ENCODE measurements at regions not wholly inside any gene's neighbourhood (a gene's known extent, or its start where the extent isn't known, plus 50 kb on each side); places are given as distances from the start of the nearest gene placed in this dataset.

GRCh38 chr9:115799734-115800133 is 353.9 kb upstream of the PAPPA start:
- H3K4me2 ChIP-seq (ENCODE audit: low read depth, low read length, poor library complexity, severe bottlenecking): no peak overlapping the region
- no peaks in the 10 kb centered on the region for H4K20me1 ChIP-seq (ENCODE audit: insufficient read depth, low read length, poor library complexity, severe bottlenecking)
- TF ChIP-seq CTCF (conservative IDR thresholded peaks at IDR 0.05; ENCODE audit: low read length) (no peak), EZH2phosphoT487 (IDR thresholded peaks at IDR 0.05; ENCODE audit: borderline replicate concordance) (no peak)

DNA sequence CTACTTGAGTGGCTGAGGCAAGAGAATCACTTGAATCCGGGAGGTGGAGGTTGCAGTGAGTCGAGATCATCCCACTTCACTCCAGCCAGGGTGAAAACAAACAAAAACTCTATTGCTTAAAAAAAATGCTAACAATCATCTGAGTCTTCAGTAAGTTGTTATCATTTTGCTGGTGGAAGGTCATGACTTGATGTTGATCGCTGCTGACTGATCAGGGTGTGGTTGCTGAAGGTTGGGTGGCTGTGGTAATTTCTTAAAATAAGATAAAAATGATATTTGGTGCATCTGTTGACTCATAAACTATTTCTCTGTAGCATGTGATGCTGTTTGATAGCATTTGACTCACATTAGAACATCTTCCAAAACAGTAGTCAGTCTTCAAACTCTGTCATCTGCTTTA is 349.4 kb upstream of the PAPPA start:
- Histone ChIP-seq H3K9ac (ENCODE audit: low read depth, low read length, poor library complexity, severe bottlenecking) (no peak overlapping the region), H4K20me1 (ENCODE audit: insufficient read depth, low read length, poor library complexity, severe bottlenecking) (no peaks in the 10 kb centered on the region), H3K36me3 (ENCODE audit: insufficient read depth, low read length) (no peaks in the 10 kb centered on the region), H3K4me1 (ENCODE audit: insufficient read depth, low read length, poor library complexity, severe bottlenecking) (no peaks in the 10 kb centered on the region), H3F3A (ENCODE audit: low read depth) (no peaks in the 10 kb centered on the region), H2AFZ (ENCODE audit: low read length) (no peak overlapping the region), H3K9me2 (replicated peaks; ENCODE audit: low read depth, low read length) (no peaks in the 10 kb centered on the region), H3K79me2 (ENCODE audit: insufficient read depth, low read length) (no peaks in the 10 kb centered on the region), H3K27me3 (ENCODE audit: insufficient read depth, low read length, poor library complexity, severe bottlenecking) (no peaks in the 10 kb centered on the region), H3K4me3 (ENCODE audit: low read length, poor library complexity, severe bottlenecking) (no peak overlapping the region), H3K9me3 (ENCODE audit: insufficient read depth, low read depth, low read length) (no peaks in the 10 kb centered on the region), H3K4me2 (ENCODE audit: low read depth, low read length, poor library complexity, severe bottlenecking) (no peak overlapping the region)
- TF ChIP-seq EZH2phosphoT487 (IDR thresholded peaks at IDR 0.05; ENCODE audit: borderline replicate concordance): no peak
- no peak for TF ChIP-seq CTCF (conservative IDR thresholded peaks at IDR 0.05; ENCODE audit: low read length)

More at GRCh38 chr9:115799734-115800133, 353.9 kb upstream of the PAPPA start:
- H3K4me1 ChIP-seq (ENCODE audit: insufficient read depth, low read length, poor library complexity, severe bottlenecking): no peaks in the 10 kb centered on the region
- no peak overlapping the region for H2AFZ ChIP-seq (ENCODE audit: low read length)
- H3K9ac ChIP-seq (ENCODE audit: low read depth, low read length, poor library complexity, severe bottlenecking): no peak overlapping the region
- no peak overlapping the region for H3K4me3 ChIP-seq (ENCODE audit: low read length, poor library complexity, severe bottlenecking)
- H3K79me2 ChIP-seq (ENCODE audit: insufficient read depth, low read length): no peaks in the 10 kb centered on the region
- no peaks in the 10 kb centered on the region for H3F3A ChIP-seq (ENCODE audit: low read depth)
- H3K9me3 ChIP-seq (ENCODE audit: insufficient read depth, low read depth, low read length): no peaks in the 10 kb centered on the region
- no peaks in the 10 kb centered on the region for H3K9me2 ChIP-seq (replicated peaks; ENCODE audit: low read depth, low read length)
- H3K27me3 ChIP-seq (ENCODE audit: insufficient read depth, low read length, poor library complexity, severe bottlenecking): no peaks in the 10 kb centered on the region
- no peaks in the 10 kb centered on the region for H3K36me3 ChIP-seq (ENCODE audit: insufficient read depth, low read length)

DNA sequence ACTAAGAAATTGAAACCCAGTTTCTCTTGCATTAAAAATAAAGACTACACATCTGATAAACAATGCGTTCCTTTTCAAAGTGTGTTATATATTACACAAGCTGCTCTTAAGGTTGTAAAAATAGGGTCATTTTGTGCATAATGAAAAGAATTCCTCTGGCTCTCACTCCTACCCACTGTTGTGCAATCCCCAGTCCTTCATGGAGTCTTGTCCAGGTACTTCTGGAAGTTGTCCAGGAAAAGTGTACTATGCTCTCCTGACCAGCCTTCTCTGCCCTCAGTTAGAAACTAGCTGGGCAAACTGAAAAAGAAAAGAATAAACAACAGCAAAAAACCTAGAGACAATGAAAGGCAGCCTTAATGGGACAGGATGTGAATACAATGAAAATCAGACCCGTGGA is 345.5 kb upstream of the PAPPA start:
- no peak overlapping the region for H3K9ac ChIP-seq (ENCODE audit: low read depth, low read length, poor library complexity, severe bottlenecking)
- H3K36me3 ChIP-seq (ENCODE audit: insufficient read depth, low read length): no peaks in the 10 kb centered on the region
- no peak for TF ChIP-seq CTCF (conservative IDR thresholded peaks at IDR 0.05; ENCODE audit: low read length)
- no peak for TF ChIP-seq EZH2phosphoT487 (IDR thresholded peaks at IDR 0.05; ENCODE audit: borderline replicate concordance)
- no peaks in the 10 kb centered on the region for H3K9me3 ChIP-seq (ENCODE audit: insufficient read depth, low read depth, low read length)
- H4K20me1 ChIP-seq (ENCODE audit: insufficient read depth, low read length, poor library complexity, severe bottlenecking): no peaks in the 10 kb centered on the region
- H3K4me1 ChIP-seq (ENCODE audit: insufficient read depth, low read length, poor library complexity, severe bottlenecking): no peaks in the 10 kb centered on the region
- H2AFZ ChIP-seq (ENCODE audit: low read length): no peak overlapping the region
- no peaks in the 10 kb centered on the region for H3K27me3 ChIP-seq (ENCODE audit: insufficient read depth, low read length, poor library complexity, severe bottlenecking)
- H3F3A ChIP-seq (ENCODE audit: low read depth): no peaks in the 10 kb centered on the region
- H3K4me2 ChIP-seq (ENCODE audit: low read depth, low read length, poor library complexity, severe bottlenecking): no peak overlapping the region
- H3K9me2 ChIP-seq (replicated peaks; ENCODE audit: low read depth, low read length): no peaks in the 10 kb centered on the region
- H3K4me3 ChIP-seq (ENCODE audit: low read length, poor library complexity, severe bottlenecking): no peak overlapping the region
- H3K79me2 ChIP-seq (ENCODE audit: insufficient read depth, low read length): no peaks in the 10 kb centered on the region

Data from Loucy (cell line).